PC-3 (cell line): ENCODE measurements at regions not wholly inside any gene's neighbourhood (a gene's known extent, or its start where the extent isn't known, plus 50 kb on each side); places are given as distances from the start of the nearest gene placed in this dataset.

ENCODE experiments used
- ATAC-seq: fragments of 200-7000 bp; cut with Tn5 transposase; 2 replicates; pipeline ENCODE4 v1.9.1; 2020; ENCODE audit warnings: mild to moderate bottlenecking, moderate library complexity
- BruUV-seq: library from RNA; stranded (reverse); fragments of 400-500 nt; replicated peaks from 2 replicates; lab custom pipeline; 2021; lab: Mats Ljungman, UMichigan
- CTCF ChIA-PET: fragments of 300-600 bp; sonication (Branson Sonifier 250); formaldehyde crosslinking; loops from one replicate; lab custom pipeline; 2022; ENCODE audit warnings: antibody characterized with exemption; lab: Charles Lee
- POLR2A ChIA-PET: fragments of 300-600 bp; sonication (Branson Sonifier 250); formaldehyde crosslinking; loops from one replicate; lab custom pipeline; 2022; ENCODE audit warnings: antibody characterized with exemption; ENCODE audit not compliant: unreplicated experiment; lab: Charles Lee
- DNase-seq: peaks from one replicate; pipeline ENCODE4 v3.0.0-alpha.2; 2015
- H2AFZ ChIP-seq: fragments of 300-600 bp; sonication (generic); 2 replicates; pipeline ENCODE4 v1.6.0; 2016; ENCODE audit warnings: antibody characterized with exemption, low read length
- H3F3A ChIP-seq: fragments of 300-600 bp; sonication (generic); one replicate; pipeline ENCODE4 v1.6.0; 2017; ENCODE audit warnings: antibody characterized with exemption, low read length, control low read depth, mild to moderate bottlenecking; ENCODE audit not compliant: unreplicated experiment
- H3K27ac ChIP-seq: fragments of 300-600 bp; sonication (generic); 2 replicates; pipeline ENCODE4 v1.5.1; 2016; ENCODE audit warnings: mild to moderate bottlenecking, low read length
- H3K27me3 ChIP-seq: fragments of 300-600 bp; sonication (generic); 2 replicates; pipeline ENCODE4 v1.6.1; 2016; ENCODE audit warnings: low read length, mixed read lengths
- H3K36me3 ChIP-seq: fragments of 300-600 bp; sonication (generic); 2 replicates; pipeline ENCODE4 v1.6.1; 2016; ENCODE audit warnings: low read depth, mixed run types, low read length, mixed read lengths
- H3K4me1 ChIP-seq: fragments of 300-600 bp; sonication (generic); 2 replicates; pipeline ENCODE4 v1.5.1; 2016; ENCODE audit warnings: low read length; ENCODE audit not compliant: insufficient read depth
- H3K4me2 ChIP-seq: fragments of 300-600 bp; sonication (generic); 2 replicates; pipeline ENCODE4 v1.6.0; 2016; ENCODE audit warnings: low read length
- H3K4me3 ChIP-seq: fragments of 300-600 bp; sonication (generic); 2 replicates; pipeline ENCODE4 v1.5.1; 2016; ENCODE audit warnings: mild to moderate bottlenecking, low read length, mixed read lengths
- H3K79me2 ChIP-seq: fragments of 300-600 bp; sonication (generic); 2 replicates; pipeline ENCODE4 v1.6.1; 2017; ENCODE audit warnings: low read length, mixed read lengths
- H3K9ac ChIP-seq: fragments of 300-600 bp; sonication (generic); 2 replicates; pipeline ENCODE4 v1.6.0; 2016; ENCODE audit warnings: mild to moderate bottlenecking, low read length
- H3K9me2 ChIP-seq: fragments of 300-600 bp; sonication (generic); replicated peaks from 2 replicates; pipeline ENCODE4 v1.6.1; 2016; ENCODE audit warnings: mixed run types, low read length, mixed read lengths
- H3K9me3 ChIP-seq: fragments of 300-600 bp; sonication (generic); 2 replicates; pipeline ENCODE4 v1.6.1; 2016; ENCODE audit warnings: low read length, mixed read lengths
- H4K20me1 ChIP-seq: fragments of 300-600 bp; sonication (generic); 2 replicates; pipeline ENCODE4 v1.6.1; 2016; ENCODE audit warnings: low read length, mixed read lengths
- EZH2 ChIP-seq: fragments of 300-600 bp; sonication (generic); IDR thresholded peaks from one replicate; pipeline ENCODE4 v1.6.1; 2017; ENCODE audit warnings: antibody characterized with exemption, mild to moderate bottlenecking, low read length; ENCODE audit not compliant: unreplicated experiment
- EZH2phosphoT487 ChIP-seq: fragments of 300-600 bp; sonication (generic); IDR thresholded peaks from 2 replicates; pipeline ENCODE4 v1.6.1; 2018; ENCODE audit warnings: mild to moderate bottlenecking, antibody characterized with exemption, low read length, borderline replicate concordance
- intact Hi-C: fragments of 100-400 bp; cut with micrococcal nuclease; formaldehyde crosslinking; loops from 2 replicates; pipeline ENCODE4 v1.9.0; 2023
- TF ChIP-seq, protein P1 (sequence below): fragments of 300-600 bp; sonication (generic); conservative IDR thresholded peaks from 2 replicates; pipeline ENCODE4 v1.5.1; 2017; ENCODE audit warnings: antibody characterized with exemption, low read depth, mild to moderate bottlenecking, low read length

GRCh38 chr10:64081947-64082482, 560.8 kb downstream of the REEP3 start:
- no peak for TF ChIP-seq EZH2
- TF ChIP-seq, protein P1, sequence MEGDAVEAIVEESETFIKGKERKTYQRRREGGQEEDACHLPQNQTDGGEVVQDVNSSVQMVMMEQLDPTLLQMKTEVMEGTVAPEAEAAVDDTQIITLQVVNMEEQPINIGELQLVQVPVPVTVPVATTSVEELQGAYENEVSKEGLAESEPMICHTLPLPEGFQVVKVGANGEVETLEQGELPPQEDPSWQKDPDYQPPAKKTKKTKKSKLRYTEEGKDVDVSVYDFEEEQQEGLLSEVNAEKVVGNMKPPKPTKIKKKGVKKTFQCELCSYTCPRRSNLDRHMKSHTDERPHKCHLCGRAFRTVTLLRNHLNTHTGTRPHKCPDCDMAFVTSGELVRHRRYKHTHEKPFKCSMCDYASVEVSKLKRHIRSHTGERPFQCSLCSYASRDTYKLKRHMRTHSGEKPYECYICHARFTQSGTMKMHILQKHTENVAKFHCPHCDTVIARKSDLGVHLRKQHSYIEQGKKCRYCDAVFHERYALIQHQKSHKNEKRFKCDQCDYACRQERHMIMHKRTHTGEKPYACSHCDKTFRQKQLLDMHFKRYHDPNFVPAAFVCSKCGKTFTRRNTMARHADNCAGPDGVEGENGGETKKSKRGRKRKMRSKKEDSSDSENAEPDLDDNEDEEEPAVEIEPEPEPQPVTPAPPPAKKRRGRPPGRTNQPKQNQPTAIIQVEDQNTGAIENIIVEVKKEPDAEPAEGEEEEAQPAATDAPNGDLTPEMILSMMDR: no peak
- no peak for TF ChIP-seq EZH2phosphoT487
- no TSS peak for BruUV-seq
- Histone ChIP-seq H3K4me3 (no peak overlapping the region), H3K4me2 (no peak overlapping the region), H3K4me1 (no peaks in the 10 kb centered on the region), H3K9me3 (no peaks in the 10 kb centered on the region), H3K79me2 (no peaks in the 10 kb centered on the region), H3K9ac (no peak overlapping the region), H3K27me3 (no peaks in the 10 kb centered on the region), H3F3A (no peaks in the 10 kb centered on the region), H3K27ac (no peak overlapping the region), H3K9me2 (no peaks in the 10 kb centered on the region), H3K36me3 (no peaks in the 10 kb centered on the region), H4K20me1 (no peaks in the 10 kb centered on the region), H2AFZ (no peak overlapping the region)
- intact Hi-C loops: no loop called here
- DNase-seq (no peak), ATAC-seq (no peak)
- ChIA-PET CTCF (no interaction called here), POLR2A (no interaction called here)

- intact Hi-C loops: no loop called here
- CTCF ChIA-PET: no interaction called here
- no peak overlapping the region for H3K9ac ChIP-seq
- no peak for ATAC-seq
- BruUV-seq: no TSS peak
- H3K27me3 ChIP-seq: no peaks in the 10 kb centered on the region
- TF ChIP-seq EZH2phosphoT487 (no peak), EZH2 (no peak)
- TF ChIP-seq, protein P1: no peak
- no peaks in the 10 kb centered on the region for H3K79me2 ChIP-seq
- H3K27ac ChIP-seq: no peak overlapping the region
- H3F3A ChIP-seq: no peaks in the 10 kb centered on the region
- no peak overlapping the region for H3K4me3 ChIP-seq
- H3K36me3 ChIP-seq: no peaks in the 10 kb centered on the region
- POLR2A ChIA-PET: no interaction called here
- H3K4me1 ChIP-seq: peaks cover 12% of the 10 kb centered on the region
- H4K20me1 ChIP-seq: no peaks in the 10 kb centered on the region
- no peak overlapping the region for H3K4me2 ChIP-seq
- no peak for DNase-seq
- no peaks in the 10 kb centered on the region for H3K9me2 ChIP-seq
- H2AFZ ChIP-seq: no peak overlapping the region
- no peaks in the 10 kb centered on the region for H3K9me3 ChIP-seq
These were observed 565.0 kb downstream of the REEP3 start for GRCh38 chr10:64086083-64086767.

DNA sequence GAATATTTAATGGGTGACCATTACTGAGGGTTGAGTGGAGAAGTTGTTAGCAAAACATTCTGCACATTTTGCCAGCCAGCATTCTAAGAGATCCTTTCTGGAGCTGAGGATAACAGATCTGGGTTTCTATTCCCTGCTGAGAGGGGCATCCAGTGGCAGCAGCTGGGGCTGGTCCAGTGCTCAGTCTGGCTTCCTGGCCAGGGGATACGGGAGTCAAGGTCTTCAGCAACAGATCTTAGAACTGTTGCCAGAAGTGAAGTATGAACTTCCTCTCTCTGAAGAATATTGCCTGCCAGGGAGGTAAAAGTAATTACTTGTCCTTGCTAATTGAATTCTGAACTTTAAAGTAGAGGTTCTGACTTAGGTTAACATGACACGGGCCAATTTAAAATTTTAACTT, 568.4 kb downstream of the REEP3 start:
- no peaks in the 10 kb centered on the region for H3F3A ChIP-seq
- POLR2A ChIA-PET: no interaction called here
- no peak overlapping the region for H3K4me2 ChIP-seq
- no peak overlapping the region for H3K4me3 ChIP-seq
- H3K79me2 ChIP-seq: no peaks in the 10 kb centered on the region
- no peaks in the 10 kb centered on the region for H3K36me3 ChIP-seq
- no peak for ATAC-seq
- intact Hi-C loops: loop anchor here (2.0 kb wide), 1 partner anchor 49 kb away; no protein-coding TSS in a partner anchor
- no peak overlapping the region for H2AFZ ChIP-seq
- no peak overlapping the region for H3K9ac ChIP-seq
- no peaks in the 10 kb centered on the region for H3K9me3 ChIP-seq
- no peak for DNase-seq
- H3K27ac ChIP-seq: no peak overlapping the region
- H4K20me1 ChIP-seq: no peaks in the 10 kb centered on the region
- TF ChIP-seq EZH2phosphoT487: no peak
- TF ChIP-seq, protein P1: no peak
- BruUV-seq: no TSS peak
- no peaks in the 10 kb centered on the region for H3K9me2 ChIP-seq
- CTCF ChIA-PET: no interaction called here
- no peaks in the 10 kb centered on the region for H3K27me3 ChIP-seq
- peaks cover 28% of the 10 kb centered on the region for H3K4me1 ChIP-seq
